ENCODE measurements at regions not wholly inside any gene's neighbourhood (a gene's known extent, or its start where the extent isn't known, plus 50 kb on each side); places are given as distances from the start of the nearest gene placed in this dataset.

DNA sequence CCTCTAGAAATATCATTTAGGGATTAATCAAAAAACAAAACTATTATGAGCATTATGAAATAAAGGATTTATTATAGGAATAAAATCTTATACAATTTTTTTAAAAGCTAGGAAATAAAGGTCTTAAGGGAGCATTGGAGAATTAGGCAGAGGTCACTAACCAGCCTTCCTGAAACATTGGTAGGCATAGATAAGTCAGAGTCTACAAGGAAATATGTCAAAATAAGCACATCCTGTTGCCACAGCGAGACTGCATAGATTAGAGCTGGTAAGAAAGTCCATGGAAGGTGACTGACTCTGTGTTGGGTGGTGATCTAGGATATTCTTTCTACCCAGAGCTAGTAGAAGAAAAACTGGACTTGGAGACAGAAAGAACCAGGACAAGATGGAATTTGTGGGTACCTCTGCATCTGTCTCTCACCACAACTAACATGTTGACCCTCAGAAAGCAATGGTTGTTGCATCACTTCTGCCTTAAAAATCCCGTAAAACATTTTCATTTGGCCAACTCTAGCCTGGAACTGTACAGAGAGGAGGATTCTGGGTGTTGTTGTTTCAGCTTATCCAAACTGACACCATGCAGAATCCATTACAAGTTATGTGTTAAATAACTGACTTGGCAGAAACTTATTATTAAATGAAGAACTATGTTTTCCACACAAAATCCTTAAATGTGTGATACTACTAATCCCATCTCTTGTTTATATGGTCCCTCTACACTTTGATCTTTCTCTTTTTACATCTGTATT is 77.1 kb downstream of the FBXO5 start:
- DNase-seq (ENCODE audit: low read depth): no peak

DNA sequence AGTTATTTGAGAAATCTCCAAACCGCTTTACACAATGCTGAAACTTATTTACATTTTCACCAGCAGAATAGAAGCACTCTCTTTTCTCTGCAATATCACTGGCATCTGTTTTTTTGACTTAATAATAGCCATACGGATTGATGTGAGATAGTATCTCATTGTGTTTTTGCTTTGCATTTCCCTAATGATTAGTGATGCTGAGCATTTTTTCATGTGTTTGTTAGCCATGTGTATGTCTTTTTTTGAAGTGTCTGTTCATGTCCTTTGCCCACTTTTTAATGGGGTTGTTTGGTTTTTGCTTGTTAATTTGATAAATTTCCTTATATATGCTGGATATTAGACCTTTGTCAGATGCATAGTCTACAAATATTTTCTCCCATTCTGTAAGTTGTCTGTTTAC is 73.6 kb downstream of the FBXO5 start:
- no peak for DNase-seq (ENCODE audit: low read depth)

GRCh38 chr6:152916035-152916434 is 66.8 kb downstream of the FBXO5 start:
- no peak for DNase-seq (ENCODE audit: low read depth)

GRCh38 chr6:152918991-152919390 is 63.9 kb downstream of the FBXO5 start:
- DNase-seq (ENCODE audit: low read depth): no peak

- DNase-seq (ENCODE audit: low read depth): no peak
Observed at GRCh38 chr6:152920016-152920415, 62.8 kb downstream of the FBXO5 start.

Data from M059J (cell line).